SK-N-MC (cell line): ENCODE measurements at regions not wholly inside any gene's neighbourhood (a gene's known extent, or its start where the extent isn't known, plus 50 kb on each side); places are given as distances from the start of the nearest gene placed in this dataset.

Source experiments
- EZH2 ChIP-seq: fragments of 200-600 bp; sonication (generic); IDR thresholded peaks from one replicate; pipeline ENCODE4 v1.6.1; 2017; ENCODE audit warnings: antibody characterized with exemption
- FOXP2 ChIP-seq: optimal IDR thresholded peaks from 2 replicates; pipeline ENCODE3; 2011; ENCODE audit warnings: mild to moderate bottlenecking, moderate library complexity; ENCODE audit not compliant: insufficient read depth; ENCODE audit errors: extremely low read length, control extremely low read depth
- POLR2AphosphoS5 ChIP-seq: IDR thresholded peaks from 2 replicates; pipeline ENCODE4 v1.6.1; 2012; ENCODE audit warnings: mild to moderate bottlenecking, low read depth, low read length, borderline replicate concordance

GRCh38 chr15:95085056-95085455 lies 853.7 kb downstream of the MCTP2 start:
- TF ChIP-seq POLR2AphosphoS5 (no peak), EZH2 (no peak), FOXP2 (no peak)
